ENCODE measurements at regions not wholly inside any gene's neighbourhood (a gene's known extent, or its start where the extent isn't known, plus 50 kb on each side); places are given as distances from the start of the nearest gene placed in this dataset.

DNA sequence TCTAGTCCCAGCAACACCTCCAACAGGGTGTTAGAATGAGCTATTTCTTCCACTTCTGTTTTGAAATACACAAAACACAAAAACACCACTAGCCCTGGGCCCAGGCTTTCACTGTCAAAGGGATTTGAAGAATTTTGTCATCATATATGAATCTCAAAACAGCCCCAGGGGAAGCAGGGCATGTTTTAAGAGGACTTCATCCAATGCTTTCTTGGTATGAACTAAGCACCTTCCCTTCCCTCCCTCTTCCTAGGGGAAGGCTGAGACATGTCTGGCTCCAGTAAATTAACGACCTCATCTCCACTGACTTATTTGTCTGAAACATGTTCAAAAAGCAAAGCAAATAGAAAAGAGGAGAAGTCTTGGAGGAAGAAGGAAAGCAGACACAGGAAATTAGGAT lies 75.7 kb upstream of the INCENP start:
- H3K27me3 Mint-ChIP-seq = no peaks in the 10 kb centered on the region
- no peak for DNase-seq

DNA sequence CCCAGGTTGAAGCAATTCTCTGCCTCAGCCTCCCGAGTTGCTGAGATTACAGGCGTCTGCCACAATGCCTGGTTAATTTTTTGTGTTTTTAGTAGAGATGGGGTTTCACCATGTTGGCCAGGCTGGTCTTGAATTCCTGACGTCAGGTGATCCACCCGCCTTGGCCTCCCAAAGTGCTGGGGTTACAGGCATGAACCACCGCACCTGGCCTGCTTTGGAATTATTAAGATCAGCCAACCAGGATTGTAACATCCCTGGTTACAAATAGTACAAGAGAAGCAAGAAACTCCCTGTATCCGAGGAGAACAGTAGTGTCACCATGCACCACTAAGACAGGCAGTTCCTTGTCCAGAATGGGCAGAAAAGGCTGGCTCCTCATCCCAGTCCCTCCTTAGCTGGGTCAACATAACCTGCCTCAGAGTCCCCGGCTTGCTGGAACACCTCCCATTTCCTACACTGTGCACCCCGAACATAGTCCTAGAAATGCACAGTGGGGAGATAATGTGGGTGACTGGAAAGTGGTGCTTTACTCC lies 77.2 kb upstream of the INCENP start:
- no peak overlapping the region for H3K4me3 Mint-ChIP-seq
- no peak for DNase-seq
- no peaks in the 10 kb centered on the region for H3K9me3 Mint-ChIP-seq
- H3K27ac Mint-ChIP-seq = no peak overlapping the region
- H3K4me1 Mint-ChIP-seq (ENCODE audit: low read depth) = no peaks in the 10 kb centered on the region
- H3K36me3 Mint-ChIP-seq (ENCODE audit: low read depth) = no peaks in the 10 kb centered on the region
- H3K27me3 Mint-ChIP-seq = peaks cover 4% of the 10 kb centered on the region

More for the DNA sequence above, 75.7 kb upstream of the INCENP start:
- H3K36me3 Mint-ChIP-seq (ENCODE audit: low read depth) = no peaks in the 10 kb centered on the region
- H3K9me3 Mint-ChIP-seq = no peaks in the 10 kb centered on the region
- H3K4me1 Mint-ChIP-seq (ENCODE audit: low read depth) = no peaks in the 10 kb centered on the region
- no peak overlapping the region for H3K27ac Mint-ChIP-seq
- no peak overlapping the region for H3K4me3 Mint-ChIP-seq

DNA sequence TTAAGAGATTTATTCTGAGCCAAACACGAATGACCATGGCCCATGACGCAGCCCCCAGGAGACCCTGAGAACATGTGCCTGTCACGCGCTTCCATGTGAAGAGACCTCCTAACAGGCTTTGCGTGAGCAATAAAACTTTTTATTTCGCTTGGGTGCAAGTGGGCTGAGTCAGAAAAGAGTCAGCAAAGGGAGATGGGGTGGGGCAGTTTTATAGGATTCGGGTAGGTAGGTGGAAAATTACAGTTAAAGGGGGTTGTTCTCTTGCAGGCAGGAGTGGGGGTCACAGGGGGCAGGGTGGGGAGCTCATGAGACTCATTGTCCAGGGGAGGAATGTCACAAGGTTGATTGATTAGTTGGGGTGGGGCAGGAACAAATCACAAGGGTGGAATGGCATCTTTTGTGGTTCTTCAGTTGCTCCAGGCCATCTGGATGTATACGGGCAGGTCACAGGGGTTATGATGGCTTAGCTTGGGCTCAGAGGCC lies 77.2 kb upstream of the FTH1 start:
- H3K4me1 Mint-ChIP-seq (ENCODE audit: low read depth) = no peaks in the 10 kb centered on the region
- peaks cover 4% of the 10 kb centered on the region for H3K27me3 Mint-ChIP-seq
- no peak overlapping the region for H3K27ac Mint-ChIP-seq
- H3K36me3 Mint-ChIP-seq (ENCODE audit: low read depth) = no peaks in the 10 kb centered on the region
- H3K4me3 Mint-ChIP-seq = no peak overlapping the region
- H3K9me3 Mint-ChIP-seq = no peaks in the 10 kb centered on the region
- DNase-seq = no peak

DNA sequence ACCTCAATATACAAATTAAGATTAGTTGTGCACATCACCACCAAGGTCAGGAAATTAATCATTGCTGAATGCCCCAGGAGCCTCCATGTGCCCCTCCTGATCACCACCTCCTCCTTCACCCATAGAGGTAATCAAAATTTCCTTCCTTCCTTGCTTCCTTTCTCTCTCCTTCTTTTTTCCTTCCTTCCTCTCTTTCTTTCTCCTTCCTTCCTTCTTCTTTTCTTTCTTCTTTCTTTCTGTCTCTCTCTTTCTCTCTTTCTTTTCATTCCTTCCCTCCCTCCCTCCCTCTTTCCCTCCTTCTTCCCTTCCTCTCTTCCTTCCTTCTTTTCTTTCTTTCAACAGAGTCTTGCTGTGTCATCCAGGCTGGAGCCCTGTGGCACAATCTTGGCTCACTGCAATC lies 67.9 kb upstream of the FTH1 start:
- Mint-ChIP-seq H3K9me3 (peaks cover 8% of the 10 kb centered on the region), H3K27me3 (no peaks in the 10 kb centered on the region), H3K27ac (no peak overlapping the region), H3K36me3 (ENCODE audit: low read depth) (no peaks in the 10 kb centered on the region), H3K4me1 (ENCODE audit: low read depth) (peaks cover 9% of the 10 kb centered on the region), H3K4me3 (no peak overlapping the region)
- DNase-seq = no peak

DNA sequence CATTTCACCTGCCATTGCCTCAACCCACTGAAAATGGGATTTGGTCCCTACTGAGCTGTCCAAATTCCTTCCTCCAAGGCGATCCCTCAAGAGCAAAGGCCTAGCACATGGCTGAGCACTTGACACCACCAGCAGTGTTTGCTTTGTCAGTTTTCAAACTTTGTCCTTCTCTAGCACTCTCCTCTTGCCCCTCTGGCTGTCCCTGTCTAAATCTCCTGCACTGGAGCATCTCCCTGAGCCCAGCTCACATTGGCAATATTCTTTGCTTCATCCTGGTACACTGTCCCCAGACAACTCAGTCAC lies 66.6 kb upstream of the FTH1 start:
- H3K4me1 Mint-ChIP-seq (ENCODE audit: low read depth) = peaks cover 9% of the 10 kb centered on the region
- H3K27ac Mint-ChIP-seq = no peak overlapping the region
- DNase-seq = no peak
- H3K9me3 Mint-ChIP-seq = peaks cover 8% of the 10 kb centered on the region
- H3K36me3 Mint-ChIP-seq (ENCODE audit: low read depth) = no peaks in the 10 kb centered on the region
- H3K4me3 Mint-ChIP-seq = no peak overlapping the region
- H3K27me3 Mint-ChIP-seq = no peaks in the 10 kb centered on the region

DNA sequence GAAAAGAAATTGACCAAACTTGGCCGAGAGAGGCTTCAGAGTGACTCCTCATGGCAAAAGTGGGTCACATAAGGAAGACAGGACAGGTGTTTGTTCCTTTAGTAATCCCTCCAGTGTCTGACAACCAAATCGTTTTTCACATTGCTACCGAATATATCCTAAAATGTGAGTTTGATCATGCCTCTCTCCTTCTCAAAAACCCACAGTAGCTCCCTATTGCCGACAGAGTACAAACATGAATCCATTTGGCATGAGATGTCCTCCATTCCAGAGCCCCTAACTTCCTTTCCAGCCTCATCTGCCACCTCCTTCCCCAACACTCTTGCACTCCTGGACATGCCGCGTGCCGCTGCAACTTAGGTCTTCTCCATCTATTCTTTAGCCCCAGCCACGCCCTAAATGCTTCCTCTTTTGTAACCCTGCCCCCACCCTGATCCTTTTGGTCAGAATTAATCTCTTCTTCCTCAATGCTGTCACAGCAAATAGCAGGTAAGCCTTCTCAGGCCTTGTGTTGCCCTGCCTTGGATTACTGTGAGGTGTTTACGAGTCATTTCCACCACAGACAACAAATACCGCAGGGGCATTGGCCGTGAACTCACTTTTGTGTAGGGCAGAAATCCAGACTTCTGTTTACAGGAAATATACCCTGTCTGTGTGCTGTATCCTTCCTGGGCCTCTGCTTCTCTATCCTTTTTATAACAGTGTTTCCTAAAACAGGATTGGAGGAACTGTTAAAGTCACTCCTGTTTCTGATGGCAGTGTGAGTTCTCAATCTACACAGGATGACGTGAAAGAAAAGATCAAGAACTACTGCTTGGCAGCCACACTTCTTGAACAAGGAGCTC lies 66.0 kb upstream of the FTH1 start:
- peaks cover 9% of the 10 kb centered on the region for H3K4me1 Mint-ChIP-seq (ENCODE audit: low read depth)
- H3K4me3 Mint-ChIP-seq = no peak overlapping the region
- no peak for DNase-seq
- H3K27ac Mint-ChIP-seq = no peak overlapping the region
- H3K9me3 Mint-ChIP-seq = peaks cover 8% of the 10 kb centered on the region
- H3K36me3 Mint-ChIP-seq (ENCODE audit: low read depth) = no peaks in the 10 kb centered on the region
- no peaks in the 10 kb centered on the region for H3K27me3 Mint-ChIP-seq

GRCh38 chr11:62030071-62030684 lies 62.7 kb upstream of the FTH1 start:
- Mint-ChIP-seq H3K9me3 (peaks cover 8% of the 10 kb centered on the region), H3K36me3 (ENCODE audit: low read depth) (no peaks in the 10 kb centered on the region), H3K27ac (no peak overlapping the region), H3K4me3 (no peak overlapping the region), H3K27me3 (no peaks in the 10 kb centered on the region), H3K4me1 (ENCODE audit: low read depth) (peaks cover 17% of the 10 kb centered on the region)
- no peak for DNase-seq

GRCh38 chr11:62026739-62027370 lies 59.4 kb upstream of the FTH1 start:
- Mint-ChIP-seq H3K27me3 (no peaks in the 10 kb centered on the region), H3K4me1 (ENCODE audit: low read depth) (peaks cover 14% of the 10 kb centered on the region), H3K4me3 (no peak overlapping the region), H3K27ac (no peak overlapping the region), H3K36me3 (ENCODE audit: low read depth) (no peaks in the 10 kb centered on the region), H3K9me3 (no peaks in the 10 kb centered on the region)
- no peak for DNase-seq

DNA sequence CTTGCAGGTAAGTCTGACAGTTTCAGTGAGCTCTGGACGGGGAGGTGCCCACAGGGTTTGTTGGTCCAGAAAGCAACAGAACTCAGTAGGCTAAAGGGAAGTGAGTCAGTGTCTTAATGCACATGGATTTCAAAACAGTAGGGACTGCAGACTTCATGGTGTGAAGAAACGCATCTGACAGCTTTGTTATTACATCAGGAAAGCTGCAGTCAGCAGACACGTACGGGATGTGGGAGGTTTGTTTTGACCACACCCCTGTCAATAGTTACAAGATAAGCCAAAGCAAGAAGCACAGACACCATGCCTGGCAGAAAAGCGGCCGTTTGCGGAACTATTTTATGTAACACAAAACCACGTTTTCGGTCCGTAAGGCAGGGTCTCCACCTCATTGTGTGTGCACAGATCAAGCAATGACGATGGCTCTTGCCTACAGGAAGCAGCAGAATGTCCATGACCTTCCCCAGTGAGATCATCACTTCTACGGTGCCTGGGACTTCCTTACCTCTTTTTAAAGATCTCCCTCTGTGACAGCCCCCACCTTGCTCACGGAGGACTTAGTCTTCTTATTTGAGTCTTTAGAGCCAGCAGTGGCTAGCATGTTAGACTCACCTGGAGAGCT lies 58.2 kb upstream of the FTH1 start:
- Mint-ChIP-seq H3K36me3 (ENCODE audit: low read depth) (no peaks in the 10 kb centered on the region), H3K4me3 (peak overlapping the region; percentile 57), H3K27me3 (no peaks in the 10 kb centered on the region), H3K9me3 (peaks cover 6% of the 10 kb centered on the region), H3K4me1 (ENCODE audit: low read depth) (peaks cover 14% of the 10 kb centered on the region), H3K27ac (peak overlapping the region; percentile 83)
- peak; percentile 60 for DNase-seq

DNA sequence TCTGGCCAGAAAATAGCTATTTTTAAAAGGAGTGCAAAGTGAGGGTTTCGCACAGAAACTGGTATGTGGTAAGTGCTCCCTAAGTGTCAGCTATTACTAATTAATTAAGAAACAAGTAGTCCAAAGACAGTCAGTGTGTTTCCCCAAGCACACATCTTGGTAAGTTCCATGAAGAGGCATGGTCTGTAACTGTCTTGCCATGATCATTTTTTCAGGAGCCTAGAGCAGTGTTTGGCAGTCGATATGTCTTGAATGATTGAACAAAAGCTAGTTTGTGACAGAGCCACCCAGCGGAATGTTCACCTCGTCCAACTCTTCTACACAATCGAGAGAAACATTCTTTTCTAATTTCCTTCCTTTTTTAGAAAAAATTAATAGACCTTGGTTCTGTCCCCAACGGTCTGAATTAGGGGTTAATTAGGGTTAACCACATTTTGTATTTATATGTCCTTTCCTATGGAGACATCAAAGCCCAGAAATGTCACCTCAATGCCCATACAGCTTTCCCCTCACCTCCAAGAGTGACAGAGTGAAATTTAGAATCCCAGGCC lies 57.6 kb upstream of the FTH1 start:
- Mint-ChIP-seq H3K27me3 (no peaks in the 10 kb centered on the region), H3K4me3 (peak overlapping the region; percentile 57), H3K27ac (peak overlapping the region; percentile 83), H3K36me3 (ENCODE audit: low read depth) (no peaks in the 10 kb centered on the region), H3K4me1 (ENCODE audit: low read depth) (peaks cover 14% of the 10 kb centered on the region), H3K9me3 (peaks cover 6% of the 10 kb centered on the region)
- no peak for DNase-seq

- Mint-ChIP-seq H3K36me3 (ENCODE audit: low read depth) (no peaks in the 10 kb centered on the region), H3K27me3 (no peaks in the 10 kb centered on the region), H3K4me3 (no peak overlapping the region), H3K9me3 (peaks cover 6% of the 10 kb centered on the region), H3K27ac (no peak overlapping the region), H3K4me1 (ENCODE audit: low read depth) (peaks cover 14% of the 10 kb centered on the region)
- DNase-seq = no peak
Measured at GRCh38 chr11:62022211-62022610, 54.8 kb upstream of the FTH1 start.

- Mint-ChIP-seq H3K36me3 (ENCODE audit: low read depth) (no peaks in the 10 kb centered on the region), H3K4me1 (ENCODE audit: low read depth) (peaks cover 10% of the 10 kb centered on the region), H3K27me3 (no peaks in the 10 kb centered on the region), H3K9me3 (peaks cover 6% of the 10 kb centered on the region), H3K27ac (no peak overlapping the region), H3K4me3 (no peak overlapping the region)
- DNase-seq = no peak
Measured at GRCh38 chr11:62020661-62021060, 53.2 kb upstream of the FTH1 start.

DNA sequence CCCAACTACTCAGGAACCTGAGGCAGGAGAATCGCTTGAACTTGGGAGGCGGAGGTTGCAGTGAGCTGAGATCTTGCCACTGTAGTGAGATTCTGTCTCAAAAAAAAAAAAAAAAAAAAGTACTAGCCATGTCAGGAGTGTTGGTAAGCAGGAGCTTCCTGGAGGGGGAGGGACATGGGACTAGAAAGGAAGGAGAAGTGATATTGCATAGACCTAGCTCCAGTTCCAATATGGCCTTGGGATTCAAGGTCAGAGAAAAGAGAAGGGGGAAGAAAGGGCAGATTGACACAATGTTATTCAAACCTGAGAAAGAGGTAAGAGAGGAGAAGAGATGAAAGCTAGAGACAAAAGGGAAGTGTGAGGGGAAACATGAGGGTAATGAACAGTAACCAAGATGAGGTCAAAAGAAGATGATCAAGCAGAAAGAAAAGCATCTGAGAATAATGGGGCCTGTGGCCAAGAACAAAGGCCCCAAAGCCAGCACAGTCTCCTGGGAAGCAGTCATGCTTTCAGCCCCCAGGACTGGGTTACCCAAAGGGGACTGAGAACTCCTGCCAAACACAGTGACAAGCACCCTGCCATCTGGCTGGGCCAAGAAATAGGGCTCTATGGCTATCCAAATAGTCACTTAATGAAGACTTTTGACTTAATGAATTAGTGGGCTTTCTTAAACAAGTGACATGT lies 51.7 kb upstream of the FTH1 start:
- Mint-ChIP-seq H3K27ac (no peak overlapping the region), H3K4me3 (no peak overlapping the region), H3K4me1 (ENCODE audit: low read depth) (no peaks in the 10 kb centered on the region), H3K9me3 (peaks cover 6% of the 10 kb centered on the region), H3K36me3 (ENCODE audit: low read depth) (no peaks in the 10 kb centered on the region), H3K27me3 (no peaks in the 10 kb centered on the region)
- DNase-seq = no peak

Measured in activated T-cell treated with anti-CD3 and anti-CD28 coated beads, Interleukin-2, amount 50 U/mL, for 24 hours (primary cell).